HL-60 (cell line): ENCODE measurements at regions not wholly inside any gene's neighbourhood (a gene's known extent, or its start where the extent isn't known, plus 50 kb on each side); places are given as distances from the start of the nearest gene placed in this dataset.

Source experiments
- DNase-seq, 2 experiments: peaks; one replicate each; pipeline ENCODE4 v3.0.0-alpha.2; 2010 to 2020; ENCODE audit warnings: low read depth in 1 of 2, low spot score in 1 of 2
- H3K27ac ChIP-seq: fragments of 250-450 bp; sonication (Bioruptor Pico); replicated peaks from 2 replicates; pipeline ENCODE4 v1.5.1; 2020; ENCODE audit warnings: mild to moderate bottlenecking, moderate library complexity
- H3K27me3 ChIP-seq: fragments of 250-450 bp; sonication (Bioruptor Pico); 2 replicates; pipeline ENCODE4 v1.5.1; 2021; ENCODE audit warnings: mild to moderate bottlenecking, moderate library complexity; ENCODE audit not compliant: insufficient read depth, poor library complexity, severe bottlenecking
- H3K4me3 ChIP-seq: replicated peaks from 2 replicates; pipeline ENCODE4 v1.5.1; 2011; ENCODE audit warnings: mild to moderate bottlenecking, control low read depth, low read length; ENCODE audit not compliant: insufficient read depth
- CTCF ChIP-seq: IDR thresholded peaks from one replicate; pipeline ENCODE4 v1.5.1; 2011; ENCODE audit warnings: low read length, control low read depth, inconsistent platforms; ENCODE audit not compliant: insufficient read depth
- GABPA ChIP-seq: IDR thresholded peaks from 2 replicates; pipeline ENCODE4 v1.6.1; 2012; ENCODE audit warnings: low read depth
- POLR2AphosphoS5 ChIP-seq: IDR thresholded peaks from 2 replicates; pipeline ENCODE4 v1.6.1; 2012; ENCODE audit warnings: low read depth
- REST ChIP-seq: IDR thresholded peaks from 2 replicates; pipeline ENCODE4 v1.6.1; 2012; ENCODE audit warnings: low read depth; ENCODE audit not compliant: insufficient replicate concordance
- SPI1 ChIP-seq: IDR thresholded peaks from 2 replicates; pipeline ENCODE4 v1.6.1; 2012; ENCODE audit warnings: low read depth, mild to moderate bottlenecking, borderline replicate concordance

- Histone ChIP-seq H3K4me3 (no peak overlapping the region), H3K27ac (no peak overlapping the region), H3K27me3 (no peaks in the 10 kb centered on the region)
- DNase-seq: no peak
- no peak for TF ChIP-seq REST
- no peak for TF ChIP-seq POLR2AphosphoS5
- no peak for TF ChIP-seq SPI1
- TF ChIP-seq GABPA: no peak
- TF ChIP-seq CTCF: no peak
Measured at GRCh38 chr1:30377230-30378002, 346.0 kb downstream of the MATN1 start.

- Histone ChIP-seq H3K4me3 (no peak overlapping the region), H3K27ac (no peak overlapping the region), H3K27me3 (no peaks in the 10 kb centered on the region)
- DNase-seq: no peak
- TF ChIP-seq REST (no peak), SPI1 (no peak), GABPA (no peak), POLR2AphosphoS5 (no peak), CTCF (no peak)
Measured at GRCh38 chr1:30376054-30376697, 347.2 kb downstream of the MATN1 start.

- DNase-seq: no peak
- no peak overlapping the region for H3K4me3 ChIP-seq
- H3K27me3 ChIP-seq: no peaks in the 10 kb centered on the region
- TF ChIP-seq POLR2AphosphoS5 (no peak), GABPA (no peak), SPI1 (no peak), CTCF (no peak), REST (no peak)
- no peak overlapping the region for H3K27ac ChIP-seq
Measured at GRCh38 chr1:30375156-30375555, 348.2 kb downstream of the MATN1 start.
